ENCODE measurements at regions not wholly inside any gene's neighbourhood (a gene's known extent, or its start where the extent isn't known, plus 50 kb on each side); places are given as distances from the start of the nearest gene placed in this dataset.

- TF ChIP-seq CTCF (IDR thresholded peaks at IDR 0.05; ENCODE audit: insufficient read depth, low read length) (no peak), REST (IDR thresholded peaks at IDR 0.05; ENCODE audit: insufficient replicate concordance, low read depth) (no peak), GABPA (IDR thresholded peaks at IDR 0.05; ENCODE audit: low read depth) (no peak)
Observed at GRCh38 chr4:24468071-24468470, 116.3 kb downstream of the DHX15 start.

Measured in HL-60 (cell line).